Stomach (tissue), 8 donors: ENCODE measurements at regions not wholly inside any gene's neighbourhood (a gene's known extent, or its start where the extent isn't known, plus 50 kb on each side); places are given as distances from the start of the nearest gene placed in this dataset.
A peak's percentile ranks its signal among the peaks of the same experiment; 100 is the strongest.

Experiments used
- DNase-seq, 2 donors: peaks; one replicate each; pipeline versions ENCODE4 v3.0.0 to v3.0.0-alpha.2; 2013 to 2019
- H3K27ac ChIP-seq, 5 donors: fragments of 200-600 bp in 4 of 5; sonication (generic) in 4 of 5; one replicate each; pipeline ENCODE4 v1.5.1; 2013 to 2019; ENCODE audit warnings: mild to moderate bottlenecking in 1 of 5, moderate library complexity in 1 of 5
- H3K27me3 ChIP-seq, 3 donors: fragments of 200-600 bp; sonication (generic); one replicate each; pipeline ENCODE4 v1.5.1; 2017 to 2019; ENCODE audit warnings: mixed run types in 1 of 3
- H3K36me3 ChIP-seq, 4 donors: fragments of 200-600 bp; sonication (generic); 1 replicate in 3 of 4; 2 replicates in 1 of 4; pipeline ENCODE4 v1.5.1; 2016 to 2019
- H3K4me1 ChIP-seq, 4 donors: fragments of 200-600 bp; sonication (generic); one replicate each; pipeline ENCODE4 v1.5.1; 2016 to 2019
- H3K4me3 ChIP-seq, 4 donors: fragments of 200-600 bp; sonication (generic) in 3 of 4; one replicate each; pipeline ENCODE4 v1.5.1; 2016 to 2019; ENCODE audit warnings: mild to moderate bottlenecking in 1 of 4
- H3K9me3 ChIP-seq, 4 donors: fragments of 200-600 bp; sonication (generic); one replicate each; pipeline ENCODE4 v1.5.1; 2016 to 2019
- EP300 ChIP-seq: sonication (generic); formaldehyde crosslinking; IDR thresholded peaks from one replicate; pipeline ENCODE4 v1.6.1; 2017; ENCODE audit warnings: antibody characterized with exemption
- POLR2A ChIP-seq, 4 donors: fragments of 450-650 bp; IDR thresholded peaks; one replicate each; pipeline ENCODE4 v1.6.1; 2016; ENCODE audit warnings: antibody characterized with exemption in 4 of 4, control low read depth in 2 of 4, mild to moderate bottlenecking in 1 of 4, moderate library complexity in 1 of 4
- POLR2AphosphoS5 ChIP-seq, 3 donors: sonication (generic); formaldehyde crosslinking; IDR thresholded peaks; one replicate each; pipeline ENCODE4 v1.6.1; 2016; ENCODE audit warnings: antibody characterized with exemption in 3 of 3
- WGBS, 5 donors: extraction: QIAGEN DNeasy Blood & Tissue Kit in 3 of 5; methylation state at CpG; one replicate each; pipeline versions ENCODE4 v1.1.5 to v1.1.7; 2013 to 2018; 5-methylcytosine and 5-hydroxymethylcytosine counted together
- intact Hi-C: fragments of 100-400 bp; cut with DNase I; formaldehyde crosslinking; loops from one replicate; pipeline ENCODE4 v1.15.1; 2023; ENCODE audit warnings: low total_unique reads
- TF ChIP-seq, protein P1 (sequence below), 7 experiments: fragments of 450-650 bp in 4 of 7; fragments of 200-600 bp in 3 of 7; sonication (generic) in 3 of 7; IDR thresholded peaks; one replicate each; pipeline ENCODE4 v1.5.1; 2016 to 2019; ENCODE audit warnings: antibody characterized with exemption in 7 of 7, control low read depth in 2 of 7, mild to moderate bottlenecking in 1 of 7
- donor health status: healthy with polysubstance abuse.
- donor health status: Bipolar disorder and iron deficiency.
- donor health status: healthy.

GRCh38 chr1:166471359-166471758 lies 304.6 kb upstream of the FAM78B start:
- H3K4me3 ChIP-seq = no peak overlapping the region
- peaks cover 0 to 18% (median 0%) of the 10 kb centered on the region in 3 donors for H3K27me3 ChIP-seq
- no peaks in the 10 kb centered on the region for H3K9me3 ChIP-seq
- DNase-seq = no peak
- intact Hi-C loops = loop anchor here (10.0 kb wide), 1 partner anchor 547 kb away; no protein-coding TSS in a partner anchor
- no peaks in the 10 kb centered on the region for H3K4me1 ChIP-seq
- no peaks in the 10 kb centered on the region for H3K36me3 ChIP-seq
- WGBS, 5 donors = 62 to 75% (median 71%) methylated on average over 9 of the region's 9 CpGs
- TF ChIP-seq POLR2AphosphoS5 (IDR thresholded peaks at IDR 0.05) (no peak), POLR2A (IDR thresholded peaks at IDR 0.05) (no peak), EP300 (no peak)
- TF ChIP-seq, protein P1, sequence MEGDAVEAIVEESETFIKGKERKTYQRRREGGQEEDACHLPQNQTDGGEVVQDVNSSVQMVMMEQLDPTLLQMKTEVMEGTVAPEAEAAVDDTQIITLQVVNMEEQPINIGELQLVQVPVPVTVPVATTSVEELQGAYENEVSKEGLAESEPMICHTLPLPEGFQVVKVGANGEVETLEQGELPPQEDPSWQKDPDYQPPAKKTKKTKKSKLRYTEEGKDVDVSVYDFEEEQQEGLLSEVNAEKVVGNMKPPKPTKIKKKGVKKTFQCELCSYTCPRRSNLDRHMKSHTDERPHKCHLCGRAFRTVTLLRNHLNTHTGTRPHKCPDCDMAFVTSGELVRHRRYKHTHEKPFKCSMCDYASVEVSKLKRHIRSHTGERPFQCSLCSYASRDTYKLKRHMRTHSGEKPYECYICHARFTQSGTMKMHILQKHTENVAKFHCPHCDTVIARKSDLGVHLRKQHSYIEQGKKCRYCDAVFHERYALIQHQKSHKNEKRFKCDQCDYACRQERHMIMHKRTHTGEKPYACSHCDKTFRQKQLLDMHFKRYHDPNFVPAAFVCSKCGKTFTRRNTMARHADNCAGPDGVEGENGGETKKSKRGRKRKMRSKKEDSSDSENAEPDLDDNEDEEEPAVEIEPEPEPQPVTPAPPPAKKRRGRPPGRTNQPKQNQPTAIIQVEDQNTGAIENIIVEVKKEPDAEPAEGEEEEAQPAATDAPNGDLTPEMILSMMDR (IDR thresholded peaks at IDR 0.05) = no peak
- H3K27ac ChIP-seq = no peak overlapping the region

GRCh38 chr1:166479052-166479631 lies 312.3 kb upstream of the FAM78B start:
- intact Hi-C loops = loop anchor here (10.0 kb wide), 1 partner anchor 554 kb away; no protein-coding TSS in a partner anchor
- DNase-seq = peak; percentile 62 to 66
- Histone ChIP-seq H3K4me3 (no peak overlapping the region), H3K27me3 (no peaks in the 10 kb centered on the region), H3K9me3 (no peaks in the 10 kb centered on the region), H3K36me3 (no peaks in the 10 kb centered on the region), H3K27ac (no peak overlapping the region), H3K4me1 (no peaks in the 10 kb centered on the region)
- no peak for TF ChIP-seq EP300
- no peak for TF ChIP-seq POLR2A (IDR thresholded peaks at IDR 0.05)
- TF ChIP-seq, protein P1 (IDR thresholded peaks at IDR 0.05) = peak in 5 of 7 experiments; percentile 31 to 80 (median 58)
- TF ChIP-seq POLR2AphosphoS5 (IDR thresholded peaks at IDR 0.05) = no peak
- WGBS, 5 donors = 44 to 48% (median 46%) methylated on average over 2 of the region's 2 CpGs

GRCh38 chr1:166484471-166484870 lies 317.7 kb upstream of the FAM78B start:
- no peak overlapping the region for H3K27ac ChIP-seq
- H3K4me1 ChIP-seq = no peaks in the 10 kb centered on the region
- no peak for TF ChIP-seq POLR2AphosphoS5 (IDR thresholded peaks at IDR 0.05)
- no peak for TF ChIP-seq POLR2A (IDR thresholded peaks at IDR 0.05)
- TF ChIP-seq, protein P1 (IDR thresholded peaks at IDR 0.05) = no peak
- TF ChIP-seq EP300 = no peak
- H3K4me3 ChIP-seq = no peak overlapping the region
- no peak for DNase-seq
- intact Hi-C loops = no loop called here
- H3K27me3 ChIP-seq = no peaks in the 10 kb centered on the region
- H3K9me3 ChIP-seq = no peaks in the 10 kb centered on the region
- no peaks in the 10 kb centered on the region for H3K36me3 ChIP-seq

DNA sequence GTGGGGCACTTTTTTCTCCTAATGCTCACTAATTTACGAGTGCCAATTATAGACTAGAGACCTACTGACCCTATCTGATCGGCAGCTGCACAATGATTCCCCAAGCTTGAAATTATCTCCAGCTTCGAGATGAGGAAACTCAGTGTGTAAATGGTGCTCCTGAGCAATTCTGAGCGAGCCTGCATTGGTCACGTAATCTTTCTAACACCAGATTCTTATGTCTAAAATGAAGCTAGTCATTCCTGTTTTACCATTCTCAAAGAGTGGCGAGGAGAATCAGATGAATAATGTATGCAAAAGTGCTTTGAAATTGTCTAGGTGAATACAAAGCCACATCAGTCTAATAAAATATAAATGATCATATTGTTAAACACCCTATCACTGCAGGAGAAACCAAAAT lies 318.1 kb upstream of the FAM78B start:
- Histone ChIP-seq H3K4me1 (no peaks in the 10 kb centered on the region), H3K9me3 (no peaks in the 10 kb centered on the region), H3K4me3 (no peak overlapping the region), H3K36me3 (no peaks in the 10 kb centered on the region), H3K27ac (no peak overlapping the region), H3K27me3 (no peaks in the 10 kb centered on the region)
- WGBS, 5 donors = 71 to 76% (median 73%) methylated on average over 6 of the region's 6 CpGs
- TF ChIP-seq, protein P1 (IDR thresholded peaks at IDR 0.05) = no peak
- TF ChIP-seq POLR2AphosphoS5 (IDR thresholded peaks at IDR 0.05) = no peak
- TF ChIP-seq POLR2A (IDR thresholded peaks at IDR 0.05) = no peak
- no peak for TF ChIP-seq EP300
- intact Hi-C loops = no loop called here
- DNase-seq = no peak
